ENCODE measurements at regions not wholly inside any gene's neighbourhood (a gene's known extent, or its start where the extent isn't known, plus 50 kb on each side); places are given as distances from the start of the nearest gene placed in this dataset.

- no peak for DNase-seq (ENCODE audit: low read depth, low spot score)
Observed at GRCh38 chr2:217749008-217749407, 253.8 kb downstream of the TNS1 start.

GRCh38 chr2:217746808-217747207 lies 256.0 kb downstream of the TNS1 start:
- no peak for DNase-seq (ENCODE audit: low read depth, low spot score)

GRCh38 chr2:217743966-217744761 lies 258.6 kb downstream of the TNS1 start:
- DNase-seq (ENCODE audit: low read depth, low spot score), result no peak

- DNase-seq (ENCODE audit: low read depth, low spot score), result no peak
Observed at GRCh38 chr2:217743407-217743806, 259.4 kb downstream of the TNS1 start.

- no peak for DNase-seq (ENCODE audit: low read depth, low spot score)
Observed at GRCh38 chr2:217742841-217743240, 260.0 kb downstream of the TNS1 start.

- no peak for DNase-seq (ENCODE audit: low read depth, low spot score)
Observed at GRCh38 chr2:217742276-217742675, 260.5 kb downstream of the TNS1 start.

- no peak for DNase-seq (ENCODE audit: low read depth, low spot score)
Observed at GRCh38 chr2:217741381-217741955, 261.3 kb downstream of the TNS1 start.

- DNase-seq (ENCODE audit: low read depth, low spot score), result no peak
Observed at GRCh38 chr2:217740756-217741155, 262.0 kb downstream of the TNS1 start.

GRCh38 chr2:217740178-217740577 lies 262.6 kb downstream of the TNS1 start:
- DNase-seq (ENCODE audit: low read depth, low spot score), result no peak

GRCh38 chr2:217739741-217740140 lies 263.1 kb downstream of the TNS1 start:
- DNase-seq (ENCODE audit: low read depth, low spot score), result no peak

- DNase-seq (ENCODE audit: low read depth, low spot score), result no peak
Observed at GRCh38 chr2:217738061-217738460, 264.7 kb downstream of the TNS1 start.

- DNase-seq (ENCODE audit: low read depth, low spot score), result no peak
Observed at GRCh38 chr2:217736776-217737550, 265.8 kb downstream of the TNS1 start.

- DNase-seq (ENCODE audit: low read depth, low spot score), result no peak
Observed at GRCh38 chr2:217735899-217736298, 266.9 kb downstream of the TNS1 start.

- DNase-seq (ENCODE audit: low read depth, low spot score), result no peak
Observed at GRCh38 chr2:217735034-217735433, 267.8 kb downstream of the TNS1 start.

- DNase-seq (ENCODE audit: low read depth, low spot score), result no peak
Observed at GRCh38 chr2:217733461-217733860, 269.3 kb downstream of the TNS1 start.

GRCh38 chr2:217732992-217733391 lies 269.8 kb downstream of the TNS1 start:
- no peak for DNase-seq (ENCODE audit: low read depth, low spot score)

GRCh38 chr2:217731805-217732204 lies 271.0 kb downstream of the TNS1 start:
- no peak for DNase-seq (ENCODE audit: low read depth, low spot score)

- DNase-seq (ENCODE audit: low read depth, low spot score), result no peak
Observed at GRCh38 chr2:217729421-217730053, 273.3 kb downstream of the TNS1 start.

- DNase-seq (ENCODE audit: low read depth, low spot score), result no peak
Observed at GRCh38 chr2:217727801-217728200, 275.0 kb downstream of the TNS1 start.

GRCh38 chr2:217725409-217725808 lies 277.4 kb downstream of the TNS1 start:
- no peak for DNase-seq (ENCODE audit: low read depth, low spot score)

- no peak for DNase-seq (ENCODE audit: low read depth, low spot score)
Observed at GRCh38 chr2:217724471-217724870, 278.3 kb downstream of the TNS1 start.

GRCh38 chr2:217723981-217724380 lies 278.8 kb downstream of the TNS1 start:
- DNase-seq (ENCODE audit: low read depth, low spot score), result no peak
